OCI-LY7 (cell line): ENCODE measurements at regions not wholly inside any gene's neighbourhood (a gene's known extent, or its start where the extent isn't known, plus 50 kb on each side); places are given as distances from the start of the nearest gene placed in this dataset.

Source experiments
- BruUV-seq: library from RNA; stranded (reverse); fragments of 400-500 nt; replicated peaks from 2 replicates; lab custom pipeline; 2021; lab: Mats Ljungman, UMichigan
- CTCF ChIA-PET: fragments of 300-600 bp; sonication (Branson Sonifier 250); formaldehyde crosslinking; loops from one replicate; lab custom pipeline; 2022; ENCODE audit warnings: antibody characterized with exemption; ENCODE audit not compliant: unreplicated experiment; lab: Charles Lee
- POLR2A ChIA-PET: fragments of 300-600 bp; sonication (Branson Sonifier 250); formaldehyde crosslinking; loops from one replicate; lab custom pipeline; 2022; ENCODE audit warnings: antibody characterized with exemption; lab: Charles Lee
- DNase-seq: peaks from one replicate; pipeline ENCODE4 v3.0.0-alpha.2; 2015; ENCODE audit warnings: low spot score
- H2AFZ ChIP-seq: fragments of 200-600 bp; sonication (generic), shearing (Covaris generic); 2 replicates; pipeline ENCODE4 v1.6.1; 2014; ENCODE audit warnings: mild to moderate bottlenecking, antibody characterized with exemption, low read length, moderate library complexity
- H3K27ac ChIP-seq: fragments of 200-600 bp; sonication (generic); 2 replicates; pipeline ENCODE4 v1.5.1; 2014; ENCODE audit warnings: mixed run types, low read depth, mild to moderate bottlenecking, moderate library complexity, low read length, inconsistent platforms; ENCODE audit not compliant: poor library complexity, severe bottlenecking
- H3K36me3 ChIP-seq: fragments of 200-600 bp; sonication (generic); 2 replicates; pipeline ENCODE4 v1.6.1; 2014; ENCODE audit warnings: mild to moderate bottlenecking, antibody characterized with exemption, low read length, moderate library complexity, mixed read lengths; ENCODE audit not compliant: insufficient read depth
- H3K4me1 ChIP-seq: fragments of 200-600 bp; sonication (generic); 2 replicates; pipeline ENCODE4 v1.5.1; 2014; ENCODE audit warnings: mild to moderate bottlenecking, low read length; ENCODE audit not compliant: insufficient read depth, poor library complexity, severe bottlenecking
- H3K4me2 ChIP-seq: fragments of 200-600 bp; sonication (generic); 2 replicates; pipeline ENCODE4 v1.6.1; 2014; ENCODE audit warnings: mild to moderate bottlenecking, low read length
- H3K4me3 ChIP-seq: fragments of 200-600 bp; sonication (generic); 2 replicates; pipeline ENCODE4 v1.5.1; 2014; ENCODE audit warnings: mild to moderate bottlenecking, low read depth, low read length; ENCODE audit not compliant: poor library complexity, severe bottlenecking
- H3K79me2 ChIP-seq: fragments of 200-600 bp; sonication (generic); 2 replicates; pipeline ENCODE4 v1.6.1; 2016; ENCODE audit warnings: low read depth, mild to moderate bottlenecking, low read length, moderate library complexity, mixed read lengths; ENCODE audit not compliant: insufficient read depth
- H3K9me2 ChIP-seq: fragments of 200-600 bp; sonication (generic); 2 replicates; pipeline ENCODE4 v1.6.1; 2016; ENCODE audit warnings: mild to moderate bottlenecking, low read length, mixed read lengths; ENCODE audit not compliant: insufficient read depth
- H3K9me3 ChIP-seq: fragments of 200-600 bp; sonication (generic); 2 replicates; pipeline ENCODE4 v1.6.1; 2014; ENCODE audit warnings: mild to moderate bottlenecking, mixed run types, low read length, mixed read lengths
- H4K20me1 ChIP-seq: fragments of 200-600 bp; sonication (generic); 2 replicates; pipeline ENCODE4 v1.6.1; 2014; ENCODE audit warnings: mild to moderate bottlenecking, antibody characterized with exemption, low read length, moderate library complexity, mixed read lengths; ENCODE audit not compliant: insufficient read depth
- EZH2phosphoT487 ChIP-seq: fragments of 200-600 bp; sonication (generic); IDR thresholded peaks from 2 replicates; pipeline ENCODE4 v1.6.1; 2018; ENCODE audit warnings: low read depth, borderline replicate concordance, mild to moderate bottlenecking, mixed run types, antibody characterized with exemption, low read length, moderate library complexity, mixed read lengths
- intact Hi-C: fragments of 100-400 bp; cut with micrococcal nuclease; formaldehyde crosslinking; loops from one replicate; pipeline ENCODE4 v1.10.0; 2022; ENCODE audit not compliant: unreplicated experiment
- TF ChIP-seq, protein P1 (sequence below): fragments of 200-600 bp; sonication (generic); conservative IDR thresholded peaks from 2 replicates; pipeline ENCODE4 v1.5.1; 2014; ENCODE audit warnings: mild to moderate bottlenecking, antibody characterized with exemption, low read length, moderate library complexity, mixed read lengths

DNA sequence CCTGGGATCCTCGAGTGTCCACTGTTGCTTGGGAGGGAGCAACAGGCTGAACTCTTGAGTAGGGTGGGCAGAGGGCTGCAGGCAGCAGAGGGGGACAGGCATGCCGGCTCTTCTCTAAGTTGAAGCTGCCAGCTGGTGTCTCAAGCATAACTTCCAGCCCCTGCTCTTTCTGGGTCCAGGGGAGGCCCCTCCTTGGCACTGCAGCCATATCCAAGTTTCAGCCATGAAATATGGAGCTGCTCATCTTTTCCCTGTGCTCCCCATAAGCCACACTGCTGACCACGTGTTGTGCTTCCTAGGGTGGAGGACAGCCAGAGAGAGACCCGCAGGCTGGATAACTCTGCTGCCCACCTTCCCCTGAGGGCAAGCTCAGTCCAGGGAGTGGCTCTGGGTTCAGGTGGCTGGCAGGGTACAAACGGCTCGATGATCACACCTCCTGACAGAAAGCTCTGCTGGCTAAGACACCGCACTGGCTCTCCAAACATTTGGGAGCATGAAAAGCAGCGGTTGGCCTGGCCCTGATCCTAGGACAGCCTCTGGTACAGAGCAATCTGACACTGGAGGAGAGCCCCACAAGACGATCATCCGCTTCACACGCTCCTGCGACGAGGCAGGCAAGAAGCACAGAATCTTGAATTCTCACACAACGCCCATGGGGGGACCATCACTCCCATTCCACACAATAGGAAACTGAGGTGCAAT lies 79.6 kb downstream of the PITPNM2 start:
- Histone ChIP-seq H3K4me2 (no peak overlapping the region), H4K20me1 (no peaks in the 10 kb centered on the region), H3K79me2 (no peaks in the 10 kb centered on the region), H3K4me1 (peaks cover 9% of the 10 kb centered on the region), H3K9me2 (no peaks in the 10 kb centered on the region), H3K9me3 (no peaks in the 10 kb centered on the region), H3K27ac (no peak overlapping the region), H2AFZ (no peak overlapping the region), H3K36me3 (no peaks in the 10 kb centered on the region), H3K4me3 (no peak overlapping the region)
- TF ChIP-seq, protein P1, sequence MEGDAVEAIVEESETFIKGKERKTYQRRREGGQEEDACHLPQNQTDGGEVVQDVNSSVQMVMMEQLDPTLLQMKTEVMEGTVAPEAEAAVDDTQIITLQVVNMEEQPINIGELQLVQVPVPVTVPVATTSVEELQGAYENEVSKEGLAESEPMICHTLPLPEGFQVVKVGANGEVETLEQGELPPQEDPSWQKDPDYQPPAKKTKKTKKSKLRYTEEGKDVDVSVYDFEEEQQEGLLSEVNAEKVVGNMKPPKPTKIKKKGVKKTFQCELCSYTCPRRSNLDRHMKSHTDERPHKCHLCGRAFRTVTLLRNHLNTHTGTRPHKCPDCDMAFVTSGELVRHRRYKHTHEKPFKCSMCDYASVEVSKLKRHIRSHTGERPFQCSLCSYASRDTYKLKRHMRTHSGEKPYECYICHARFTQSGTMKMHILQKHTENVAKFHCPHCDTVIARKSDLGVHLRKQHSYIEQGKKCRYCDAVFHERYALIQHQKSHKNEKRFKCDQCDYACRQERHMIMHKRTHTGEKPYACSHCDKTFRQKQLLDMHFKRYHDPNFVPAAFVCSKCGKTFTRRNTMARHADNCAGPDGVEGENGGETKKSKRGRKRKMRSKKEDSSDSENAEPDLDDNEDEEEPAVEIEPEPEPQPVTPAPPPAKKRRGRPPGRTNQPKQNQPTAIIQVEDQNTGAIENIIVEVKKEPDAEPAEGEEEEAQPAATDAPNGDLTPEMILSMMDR = no peak
- TF ChIP-seq EZH2phosphoT487 = no peak
- BruUV-seq = no TSS peak
- intact Hi-C loops = no loop called here
- ChIA-PET CTCF (interaction anchor here (1.6 kb wide), 1 partner anchor 12 kb away, joined by 4 read pairs; no protein-coding TSS in a partner anchor), POLR2A (interaction anchor here (0.6 kb wide), 1 partner anchor 743 kb away, joined by 3 read pairs; no protein-coding TSS in a partner anchor)
- DNase-seq = no peak

DNA sequence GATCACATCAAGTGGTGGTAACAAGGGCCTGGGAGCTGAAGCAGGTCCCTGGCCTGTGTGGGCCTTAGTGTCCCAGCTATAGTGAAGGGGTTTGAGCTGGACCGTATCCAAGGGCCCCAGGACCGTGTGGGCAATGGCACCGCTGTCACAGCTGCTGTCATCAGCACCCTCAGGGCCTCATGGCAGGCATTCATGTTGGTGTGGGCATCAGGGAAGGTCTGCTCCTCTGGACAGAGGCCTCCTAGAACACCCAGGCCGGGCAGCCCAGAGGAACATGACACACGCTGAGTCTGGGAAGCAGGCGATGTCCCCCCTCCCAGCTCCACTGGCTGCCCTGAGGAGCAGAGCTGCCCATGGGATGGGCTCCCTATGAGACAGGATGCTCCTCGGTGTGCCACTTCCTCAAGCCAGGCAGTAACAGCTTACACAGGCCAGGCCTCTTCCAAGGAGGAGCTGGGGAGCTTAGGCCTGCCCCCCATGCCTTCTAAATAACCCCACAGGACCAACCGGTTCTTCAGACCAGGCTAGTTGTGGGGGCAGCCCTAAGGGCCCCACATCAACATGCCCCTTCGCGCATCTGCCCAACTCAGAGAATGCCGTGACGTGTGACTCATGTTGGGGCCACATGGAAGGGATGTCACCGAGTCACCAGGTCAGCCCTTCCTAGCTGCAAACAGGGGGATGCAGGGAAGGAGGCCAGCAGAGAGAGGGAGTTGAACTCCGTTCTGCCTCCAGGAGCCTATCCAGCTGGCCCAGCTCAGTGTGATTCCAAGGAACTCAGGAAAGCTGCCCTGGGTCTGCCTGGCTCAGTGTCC lies 80.4 kb downstream of the PITPNM2 start:
- H3K4me2 ChIP-seq = no peak overlapping the region
- BruUV-seq = no TSS peak
- no peaks in the 10 kb centered on the region for H3K36me3 ChIP-seq
- H2AFZ ChIP-seq = no peak overlapping the region
- H3K4me3 ChIP-seq = no peak overlapping the region
- H3K27ac ChIP-seq = no peak overlapping the region
- no peaks in the 10 kb centered on the region for H4K20me1 ChIP-seq
- TF ChIP-seq EZH2phosphoT487 = no peak
- TF ChIP-seq, protein P1 = no peak
- intact Hi-C loops = no loop called here
- no peaks in the 10 kb centered on the region for H3K9me3 ChIP-seq
- CTCF ChIA-PET = interaction anchor here (1.6 kb wide), 1 partner anchor 11 kb away, joined by 4 read pairs; no protein-coding TSS in a partner anchor
- peaks cover 8% of the 10 kb centered on the region for H3K4me1 ChIP-seq
- H3K9me2 ChIP-seq = no peaks in the 10 kb centered on the region
- no peak for DNase-seq
- no peaks in the 10 kb centered on the region for H3K79me2 ChIP-seq
- POLR2A ChIA-PET = no interaction called here
